ENCODE measurements at regions not wholly inside any gene's neighbourhood (a gene's known extent, or its start where the extent isn't known, plus 50 kb on each side); places are given as distances from the start of the nearest gene placed in this dataset.

DNA sequence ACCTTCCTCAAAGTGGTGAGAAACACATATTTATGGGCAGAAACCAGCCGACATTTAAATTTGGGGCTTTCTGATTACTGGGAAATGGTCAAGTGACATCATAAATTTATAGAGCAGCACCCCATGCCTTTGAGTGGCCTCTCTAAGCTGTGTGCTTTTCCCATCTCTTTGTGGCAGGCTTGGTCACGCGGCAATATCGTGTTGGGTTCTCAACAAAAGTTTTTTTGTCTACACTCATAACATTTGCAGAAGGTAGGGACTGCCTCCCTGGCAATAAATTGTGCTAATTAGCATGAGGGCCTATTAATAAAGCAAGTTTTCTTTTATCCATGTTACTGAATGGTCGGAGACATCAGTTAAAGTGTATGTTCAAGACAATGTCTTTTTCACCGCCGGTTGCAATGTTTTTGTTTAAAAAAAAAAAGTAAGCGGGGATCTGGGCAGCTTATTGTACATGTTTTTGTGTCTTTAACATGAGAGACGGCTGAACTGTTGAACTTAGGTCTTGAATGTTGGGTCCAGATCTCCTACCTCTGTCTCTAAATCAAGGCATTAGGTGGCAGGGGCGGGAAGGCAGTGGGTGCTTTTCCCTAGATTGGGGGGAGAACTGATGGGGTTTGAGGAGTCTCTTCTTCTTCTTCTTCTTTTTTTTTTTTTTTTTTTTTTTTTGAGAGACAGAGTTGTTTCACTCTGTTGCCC is 193.3 kb downstream of the PHETA1 start:
- H3K4me3 ChIP-seq (replicated peaks; ENCODE audit: insufficient read depth, low read length): no peak overlapping the region
- H3K27ac ChIP-seq (replicated peaks): peak overlapping the region; percentile 74
- DNase-seq (ENCODE audit: low read depth in 1 of 2, low spot score in 1 of 2): peak in 1 of 2 experiments; percentile 17
- no peak for TF ChIP-seq SPI1 (IDR thresholded peaks at IDR 0.05; ENCODE audit: borderline replicate concordance, low read depth)
- TF ChIP-seq, protein P1, sequence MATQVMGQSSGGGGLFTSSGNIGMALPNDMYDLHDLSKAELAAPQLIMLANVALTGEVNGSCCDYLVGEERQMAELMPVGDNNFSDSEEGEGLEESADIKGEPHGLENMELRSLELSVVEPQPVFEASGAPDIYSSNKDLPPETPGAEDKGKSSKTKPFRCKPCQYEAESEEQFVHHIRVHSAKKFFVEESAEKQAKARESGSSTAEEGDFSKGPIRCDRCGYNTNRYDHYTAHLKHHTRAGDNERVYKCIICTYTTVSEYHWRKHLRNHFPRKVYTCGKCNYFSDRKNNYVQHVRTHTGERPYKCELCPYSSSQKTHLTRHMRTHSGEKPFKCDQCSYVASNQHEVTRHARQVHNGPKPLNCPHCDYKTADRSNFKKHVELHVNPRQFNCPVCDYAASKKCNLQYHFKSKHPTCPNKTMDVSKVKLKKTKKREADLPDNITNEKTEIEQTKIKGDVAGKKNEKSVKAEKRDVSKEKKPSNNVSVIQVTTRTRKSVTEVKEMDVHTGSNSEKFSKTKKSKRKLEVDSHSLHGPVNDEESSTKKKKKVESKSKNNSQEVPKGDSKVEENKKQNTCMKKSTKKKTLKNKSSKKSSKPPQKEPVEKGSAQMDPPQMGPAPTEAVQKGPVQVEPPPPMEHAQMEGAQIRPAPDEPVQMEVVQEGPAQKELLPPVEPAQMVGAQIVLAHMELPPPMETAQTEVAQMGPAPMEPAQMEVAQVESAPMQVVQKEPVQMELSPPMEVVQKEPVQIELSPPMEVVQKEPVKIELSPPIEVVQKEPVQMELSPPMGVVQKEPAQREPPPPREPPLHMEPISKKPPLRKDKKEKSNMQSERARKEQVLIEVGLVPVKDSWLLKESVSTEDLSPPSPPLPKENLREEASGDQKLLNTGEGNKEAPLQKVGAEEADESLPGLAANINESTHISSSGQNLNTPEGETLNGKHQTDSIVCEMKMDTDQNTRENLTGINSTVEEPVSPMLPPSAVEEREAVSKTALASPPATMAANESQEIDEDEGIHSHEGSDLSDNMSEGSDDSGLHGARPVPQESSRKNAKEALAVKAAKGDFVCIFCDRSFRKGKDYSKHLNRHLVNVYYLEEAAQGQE (IDR thresholded peaks at IDR 0.05; ENCODE audit: insufficient replicate concordance, low read depth): no peak
- H3K27me3 ChIP-seq (ENCODE audit: insufficient read depth, poor library complexity, severe bottlenecking): no peaks in the 10 kb centered on the region

DNA sequence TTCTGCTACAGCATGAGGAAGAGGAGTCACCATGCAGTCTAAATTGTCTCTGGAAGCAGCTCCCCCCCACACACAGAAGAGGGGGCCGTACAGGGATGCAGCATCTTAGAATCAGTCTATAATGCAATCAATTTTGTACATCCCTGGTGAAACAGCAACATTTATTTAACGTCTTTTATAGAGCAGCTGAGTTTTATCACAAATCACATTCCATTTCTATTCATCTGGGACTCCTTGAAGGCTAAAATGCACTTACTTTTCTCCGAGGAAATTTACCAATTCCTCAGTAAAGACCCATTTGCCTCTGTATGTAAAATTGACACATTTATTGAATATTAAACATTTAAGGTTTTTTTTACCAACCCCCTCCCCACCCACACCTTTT is 193.9 kb downstream of the PHETA1 start:
- Histone ChIP-seq H3K27ac (replicated peaks) (peak overlapping the region; percentile 74), H3K27me3 (ENCODE audit: insufficient read depth, poor library complexity, severe bottlenecking) (no peaks in the 10 kb centered on the region)

GRCh38 chr12:111174251-111174960 is 194.5 kb downstream of the PHETA1 start:
- peak; percentile 72 to 84 for DNase-seq (ENCODE audit: low read depth in 1 of 2, low spot score in 1 of 2)
- Histone ChIP-seq H3K27ac (replicated peaks) (peak overlapping the region; percentile 74), H3K27me3 (ENCODE audit: insufficient read depth, poor library complexity, severe bottlenecking) (no peaks in the 10 kb centered on the region), H3K4me3 (replicated peaks; ENCODE audit: insufficient read depth, low read length) (no peak overlapping the region)
- TF ChIP-seq POLR2AphosphoS5 (IDR thresholded peaks at IDR 0.05; ENCODE audit: low read depth) (no peak), SPI1 (IDR thresholded peaks at IDR 0.05; ENCODE audit: borderline replicate concordance, low read depth) (peak; percentile 61; the same call in 1 of the 2 replicates)

More for the DNA sequence above, 193.9 kb downstream of the PHETA1 start:
- no peak for TF ChIP-seq GABPA (IDR thresholded peaks at IDR 0.05; ENCODE audit: low read depth)
- TF ChIP-seq, protein P1 (IDR thresholded peaks at IDR 0.05; ENCODE audit: insufficient replicate concordance, low read depth): no peak
- no peak for TF ChIP-seq POLR2AphosphoS5 (IDR thresholded peaks at IDR 0.05; ENCODE audit: low read depth)
- TF ChIP-seq SPI1 (IDR thresholded peaks at IDR 0.05; ENCODE audit: borderline replicate concordance, low read depth): no peak
- no peak for TF ChIP-seq CTCF (IDR thresholded peaks at IDR 0.05; ENCODE audit: insufficient read depth, low read length)
- H3K4me3 ChIP-seq (replicated peaks; ENCODE audit: insufficient read depth, low read length): no peak overlapping the region
- DNase-seq (ENCODE audit: low read depth in 1 of 2, low spot score in 1 of 2): no peak

DNA sequence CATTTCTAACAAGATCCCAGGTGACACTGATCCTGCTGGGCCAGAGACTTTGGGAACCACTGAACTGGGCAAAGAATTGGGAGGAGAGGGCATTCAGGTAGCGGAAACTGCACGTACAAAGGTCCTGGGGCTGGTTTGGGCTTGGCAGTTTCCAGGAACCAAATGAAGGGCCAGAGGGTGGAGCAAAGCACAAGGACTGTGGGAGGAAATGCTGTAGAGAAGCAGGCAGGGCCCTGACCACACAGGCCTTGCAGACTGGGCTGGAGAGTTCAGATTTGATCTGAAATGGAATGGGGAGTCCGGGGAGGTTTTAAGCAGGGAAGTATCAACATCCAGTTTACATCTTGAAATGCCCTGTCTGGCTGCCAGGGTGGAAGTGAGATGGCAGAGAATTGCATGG is 195.1 kb downstream of the PHETA1 start:
- H3K4me3 ChIP-seq (replicated peaks; ENCODE audit: insufficient read depth, low read length): no peak overlapping the region
- peak in 1 of 2 experiments; percentile 61 for DNase-seq (ENCODE audit: low read depth in 1 of 2, low spot score in 1 of 2)
- peak overlapping the region; percentile 20; the same call in 1 of the 2 replicates for H3K27ac ChIP-seq (replicated peaks)
- TF ChIP-seq POLR2AphosphoS5 (IDR thresholded peaks at IDR 0.05; ENCODE audit: low read depth) (0 out of 2 replicates have a peak, but pooled peaks have one; percentile 27), GABPA (IDR thresholded peaks at IDR 0.05; ENCODE audit: low read depth) (no peak), SPI1 (IDR thresholded peaks at IDR 0.05; ENCODE audit: borderline replicate concordance, low read depth) (peak; percentile 13; the same call in 1 of the 2 replicates)
- TF ChIP-seq, protein P1 (IDR thresholded peaks at IDR 0.05; ENCODE audit: insufficient replicate concordance, low read depth): no peak
- no peaks in the 10 kb centered on the region for H3K27me3 ChIP-seq (ENCODE audit: insufficient read depth, poor library complexity, severe bottlenecking)

Data from HL-60 (cell line).